HG03558 (cell line): ENCODE measurements at regions not wholly inside any gene's neighbourhood (a gene's known extent, or its start where the extent isn't known, plus 50 kb on each side); places are given as distances from the start of the nearest gene placed in this dataset.
"Not testable (repeated sequence)": the region's sequence is repeated elsewhere in the genome, so short reads cannot be mapped to it uniquely, and the experiment has no call there.

Source experiments
- ATAC-seq: cut with Tn5 transposase; IDR thresholded peaks from one replicate; pipeline ENCODE4 v1.9.1; 2021; ENCODE audit warnings: moderate number of reproducible peaks; ENCODE audit not compliant: unreplicated experiment; ENCODE audit errors: extremely low read depth

DNA sequence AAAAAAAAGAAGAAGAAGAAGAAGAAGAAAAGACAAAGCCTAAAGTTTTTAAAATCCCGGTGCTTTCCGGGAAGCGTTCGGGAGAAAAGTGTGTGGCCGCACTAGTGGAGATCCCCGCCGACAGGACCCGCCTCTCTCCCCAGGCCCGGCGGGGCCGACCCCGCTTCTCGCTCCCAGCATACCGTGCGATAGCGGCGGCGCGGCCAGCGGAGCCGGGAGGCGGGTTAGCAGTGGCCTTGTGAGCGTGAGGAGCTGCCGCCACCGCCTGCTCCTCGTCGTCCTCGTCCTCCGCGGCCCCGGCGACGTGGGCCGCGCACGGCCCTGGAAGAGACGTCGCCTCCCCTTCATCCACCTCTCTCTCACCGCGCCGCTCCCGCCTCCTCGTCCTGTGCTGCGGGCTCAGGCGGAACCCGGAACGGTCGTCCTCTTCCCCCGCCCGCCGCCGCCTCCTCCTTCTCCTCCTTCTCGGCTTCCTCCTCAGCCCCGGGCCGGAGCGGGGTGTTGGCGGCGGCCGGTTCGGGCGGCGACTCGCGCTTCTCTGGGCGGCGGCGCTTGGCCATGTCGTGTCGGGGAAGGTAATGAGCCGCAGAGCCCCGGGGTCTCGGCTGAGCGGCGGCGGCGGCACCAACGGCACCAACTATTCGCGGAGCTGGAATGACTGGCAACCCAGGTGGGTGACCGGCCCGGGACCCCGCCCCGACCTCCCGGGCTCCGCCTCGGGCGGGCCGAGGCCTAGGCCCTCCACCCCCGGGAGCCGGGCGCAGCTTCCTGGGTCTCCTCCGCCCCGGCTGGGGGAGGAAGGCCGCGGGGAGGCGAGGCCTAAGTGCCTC, 62.6 kb upstream of the CDR2 start:
- ATAC-seq: peak; percentile 64

DNA sequence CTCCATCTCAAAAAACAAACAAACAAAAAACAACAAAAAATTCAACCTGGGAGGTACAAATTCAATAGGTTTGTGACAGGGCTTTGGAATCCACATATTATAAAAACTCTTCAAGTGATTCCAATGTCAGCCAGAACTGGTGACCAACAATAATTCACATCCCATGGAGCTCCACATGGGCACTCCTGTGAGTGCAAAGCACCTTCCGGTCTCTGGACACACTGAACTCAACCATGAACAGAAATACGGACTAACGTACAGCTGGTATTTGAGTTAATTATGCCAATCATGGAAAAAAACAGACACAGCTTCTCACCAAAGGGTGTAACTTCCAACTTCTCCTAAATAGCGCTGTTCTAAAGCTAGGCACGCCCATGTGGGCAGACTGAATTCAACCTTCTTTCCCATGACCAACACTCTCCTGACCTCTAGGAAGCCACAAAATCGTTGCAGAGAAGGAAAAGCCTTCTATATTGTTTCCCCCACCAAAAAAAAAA, 62.0 kb upstream of the CDR2 start:
- peak; percentile 12 for ATAC-seq

GRCh38 chr16:22431314-22431713, 56.9 kb upstream of the CDR2 start:
- ATAC-seq: not testable (repeated sequence)

DNA sequence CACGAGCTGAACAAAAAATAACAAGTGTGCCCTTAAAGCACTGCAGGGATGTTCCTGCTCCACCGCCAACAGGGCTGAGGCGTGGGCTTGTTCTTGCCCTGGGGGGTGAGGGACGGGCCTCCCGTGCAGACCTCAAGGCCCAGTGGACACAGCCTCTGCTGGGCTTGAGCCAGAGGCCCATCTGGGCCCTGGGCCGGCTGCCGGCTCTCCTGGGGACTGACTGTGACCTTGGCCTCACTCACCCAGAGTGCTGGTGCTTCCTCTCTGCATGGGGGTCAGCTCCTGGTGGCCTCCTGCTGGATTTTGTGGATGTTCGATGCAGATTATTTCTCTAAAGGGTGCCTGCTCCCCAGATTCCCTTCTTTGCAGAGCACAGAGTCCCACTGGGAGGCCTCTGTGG, 54.2 kb upstream of the CDR2 start:
- ATAC-seq: no peak

DNA sequence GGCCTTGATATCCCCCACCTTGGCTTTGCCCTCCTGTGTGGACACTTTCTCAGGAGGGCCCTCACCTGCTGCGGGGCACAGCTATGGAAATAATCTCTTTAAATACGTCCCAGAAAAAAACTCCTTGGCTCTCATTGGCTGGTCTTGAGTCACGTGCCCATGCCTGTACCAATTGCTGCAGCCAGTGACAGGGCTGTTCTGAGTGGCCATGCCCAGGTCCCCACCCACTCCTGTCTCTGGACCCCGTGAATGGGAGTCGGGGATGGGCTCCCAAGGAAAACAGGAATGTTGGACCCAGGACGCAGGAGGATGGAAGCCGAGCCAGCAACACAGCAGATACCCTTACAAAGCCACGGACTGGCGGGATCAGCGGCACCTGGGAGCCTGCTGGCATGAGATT, 53.1 kb upstream of the CDR2 start:
- ATAC-seq: no peak

DNA sequence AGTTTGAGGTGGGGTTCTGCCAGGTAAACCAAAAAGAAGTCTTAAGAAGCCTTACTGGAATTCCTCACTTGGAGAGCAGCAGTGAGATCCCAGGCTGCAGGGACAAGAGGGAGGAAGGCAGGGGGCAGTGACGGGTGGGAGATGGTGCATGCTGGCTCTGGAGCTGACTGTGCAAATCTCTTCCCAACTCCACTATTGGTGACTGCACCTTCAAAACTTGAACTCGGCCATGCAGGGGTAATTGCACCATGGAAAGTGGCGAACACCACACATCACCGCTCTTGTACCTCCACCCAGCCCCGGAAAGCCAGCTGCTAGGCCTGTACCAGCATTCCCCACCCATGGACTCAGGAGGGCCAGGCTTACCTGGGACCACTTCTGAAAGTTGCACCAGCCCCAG, 51.4 kb upstream of the CDR2 start:
- ATAC-seq: no peak

- no peak for ATAC-seq
These were observed 50.8 kb upstream of the CDR2 start for GRCh38 chr16:22425036-22425801.

GRCh38 chr16:22424161-22424937, 49.9 kb upstream of the CDR2 start:
- no peak for ATAC-seq
